Daoy (cell line): ENCODE measurements at regions not wholly inside any gene's neighbourhood (a gene's known extent, or its start where the extent isn't known, plus 50 kb on each side); places are given as distances from the start of the nearest gene placed in this dataset.
A peak's percentile ranks its signal among the peaks of the same experiment; 100 is the strongest.

Experiments
- DNase-seq: peaks from one replicate; pipeline ENCODE4 v3.0.0-alpha.2; 2015; ENCODE audit warnings: low read depth

GRCh38 chr4:123455360-123455759, 58.8 kb downstream of the SPRY1 start:
- DNase-seq, result no peak

GRCh38 chr4:123462007-123462406, 65.4 kb downstream of the SPRY1 start:
- DNase-seq, result no peak

GRCh38 chr4:123463869-123464268, 67.3 kb downstream of the SPRY1 start:
- no peak for DNase-seq

GRCh38 chr4:123465416-123465815, 68.8 kb downstream of the SPRY1 start:
- no peak for DNase-seq

- no peak for DNase-seq
Measured at GRCh38 chr4:123466080-123466785, 69.6 kb downstream of the SPRY1 start.

- DNase-seq, result no peak
Measured at GRCh38 chr4:123468479-123469031, 72.0 kb downstream of the SPRY1 start.

- DNase-seq, result no peak
Measured at GRCh38 chr4:123469245-123469644, 72.7 kb downstream of the SPRY1 start.

GRCh38 chr4:123469696-123470095, 73.1 kb downstream of the SPRY1 start:
- DNase-seq, result no peak

GRCh38 chr4:123470640-123471039, 74.0 kb downstream of the SPRY1 start:
- DNase-seq, result no peak

GRCh38 chr4:123471655-123472369, 75.2 kb downstream of the SPRY1 start:
- DNase-seq, result no peak

- no peak for DNase-seq
Measured at GRCh38 chr4:123474817-123475216, 78.2 kb downstream of the SPRY1 start.

GRCh38 chr4:123476089-123476488, 79.5 kb downstream of the SPRY1 start:
- DNase-seq, result no peak

- no peak for DNase-seq
Measured at GRCh38 chr4:123477711-123478209, 81.2 kb downstream of the SPRY1 start.

GRCh38 chr4:123478859-123479345, 82.3 kb downstream of the SPRY1 start:
- no peak for DNase-seq

- no peak for DNase-seq
Measured at GRCh38 chr4:123479944-123480343, 83.3 kb downstream of the SPRY1 start.

- DNase-seq, result peak; percentile 43
Measured at GRCh38 chr4:123480706-123481418, 84.3 kb downstream of the SPRY1 start.

- DNase-seq, result no peak
Measured at GRCh38 chr4:123481717-123482116, 85.1 kb downstream of the SPRY1 start.

- DNase-seq, result no peak
Measured at GRCh38 chr4:123484291-123484926, 87.8 kb downstream of the SPRY1 start.

- DNase-seq, result no peak
Measured at GRCh38 chr4:123485601-123486000, 89.0 kb downstream of the SPRY1 start.

GRCh38 chr4:123488916-123489315, 92.3 kb downstream of the SPRY1 start:
- peak; percentile 45 for DNase-seq

- no peak for DNase-seq
Measured at GRCh38 chr4:123495530-123495929, 98.9 kb downstream of the SPRY1 start.

GRCh38 chr4:123496421-123496820, 99.8 kb downstream of the SPRY1 start:
- no peak for DNase-seq
